NCI-H2081 (cell line): ENCODE measurements at regions not wholly inside any gene's neighbourhood (a gene's known extent, or its start where the extent isn't known, plus 50 kb on each side); places are given as distances from the start of the nearest gene placed in this dataset.
"Not testable (repeated sequence)": the region's sequence is repeated elsewhere in the genome, so short reads cannot be mapped to it uniquely, and the experiment has no call there.

Experiments used
- DNase-seq, 2 experiments: peaks; one replicate each; lab custom pipeline; 2025; lab: John Stamatoyannopoulos, UW

DNA sequence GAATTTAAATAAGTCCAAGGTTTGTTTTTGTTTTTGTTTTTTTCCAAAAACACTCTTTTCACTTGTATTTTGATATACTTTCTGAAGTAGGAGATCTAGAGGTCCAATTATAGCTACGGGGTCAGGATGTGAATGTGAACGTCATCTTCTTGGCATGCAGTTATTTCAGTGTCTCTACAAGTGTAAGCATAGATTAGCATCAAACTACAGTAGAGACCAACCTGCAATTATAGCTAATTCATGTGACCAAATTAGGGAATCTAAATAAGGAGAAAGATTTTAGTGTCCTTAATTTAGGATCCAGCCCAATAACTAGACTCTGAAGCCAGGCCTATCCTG is 107.3 kb upstream of the PALMD start:
- DNase-seq = no peak

DNA sequence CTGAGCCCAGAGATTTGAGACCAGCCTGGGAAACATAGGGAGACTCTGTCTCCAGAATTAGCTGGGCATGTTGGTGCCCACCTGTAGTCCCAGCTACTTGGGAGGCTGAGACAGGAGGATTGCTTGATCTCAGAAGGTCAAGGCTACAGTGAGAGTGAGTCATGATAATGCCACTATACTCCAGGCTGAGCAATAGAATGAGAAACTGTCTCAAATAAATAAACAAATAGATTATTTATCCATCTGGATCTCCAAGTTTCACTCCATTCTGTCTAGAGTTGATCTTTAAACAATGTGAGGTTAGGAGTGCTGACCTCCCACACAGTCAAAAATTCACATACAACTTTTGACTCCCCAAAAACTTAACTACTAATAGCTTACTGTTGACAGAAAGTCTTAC is 106.8 kb upstream of the PALMD start:
- DNase-seq = no peak

DNA sequence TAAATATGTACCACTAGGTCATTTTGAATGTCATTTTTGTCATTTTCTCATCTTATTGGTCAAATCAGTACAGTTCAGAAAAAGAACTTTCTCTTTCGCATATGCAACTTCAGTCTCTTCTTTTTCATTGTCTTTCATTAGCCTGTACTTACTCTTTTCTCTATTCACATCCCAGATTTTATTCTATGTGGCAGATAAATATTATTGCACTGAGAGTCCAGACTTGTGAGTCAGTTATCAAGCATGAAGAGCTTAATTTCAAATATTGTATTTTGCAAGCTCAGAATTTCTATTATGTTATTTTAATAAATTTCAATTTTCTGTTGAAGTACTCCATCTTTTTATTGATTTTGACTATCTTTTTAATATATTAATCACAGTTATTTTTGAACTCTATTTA is 105.2 kb upstream of the PALMD start:
- no peak for DNase-seq

DNA sequence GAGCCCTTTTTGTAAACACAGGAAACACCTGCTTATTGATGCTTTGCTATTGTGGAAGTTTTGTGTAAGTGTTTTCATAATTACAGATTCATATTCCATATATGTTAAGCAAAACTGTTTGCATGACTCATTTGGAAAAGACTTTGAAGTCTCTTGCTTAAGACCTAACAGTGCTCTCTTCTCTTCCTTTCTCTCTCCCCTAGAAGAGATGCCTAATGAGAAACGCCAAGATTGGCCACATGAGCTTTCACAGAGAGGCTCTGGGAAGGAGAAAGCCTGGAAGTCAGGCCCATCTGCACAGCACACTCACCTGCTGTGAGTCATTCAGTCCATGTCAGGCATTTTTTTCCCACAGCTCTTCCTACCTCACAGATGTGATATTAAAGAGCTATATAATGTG is 101.6 kb upstream of the PALMD start:
- no peak for DNase-seq

DNA sequence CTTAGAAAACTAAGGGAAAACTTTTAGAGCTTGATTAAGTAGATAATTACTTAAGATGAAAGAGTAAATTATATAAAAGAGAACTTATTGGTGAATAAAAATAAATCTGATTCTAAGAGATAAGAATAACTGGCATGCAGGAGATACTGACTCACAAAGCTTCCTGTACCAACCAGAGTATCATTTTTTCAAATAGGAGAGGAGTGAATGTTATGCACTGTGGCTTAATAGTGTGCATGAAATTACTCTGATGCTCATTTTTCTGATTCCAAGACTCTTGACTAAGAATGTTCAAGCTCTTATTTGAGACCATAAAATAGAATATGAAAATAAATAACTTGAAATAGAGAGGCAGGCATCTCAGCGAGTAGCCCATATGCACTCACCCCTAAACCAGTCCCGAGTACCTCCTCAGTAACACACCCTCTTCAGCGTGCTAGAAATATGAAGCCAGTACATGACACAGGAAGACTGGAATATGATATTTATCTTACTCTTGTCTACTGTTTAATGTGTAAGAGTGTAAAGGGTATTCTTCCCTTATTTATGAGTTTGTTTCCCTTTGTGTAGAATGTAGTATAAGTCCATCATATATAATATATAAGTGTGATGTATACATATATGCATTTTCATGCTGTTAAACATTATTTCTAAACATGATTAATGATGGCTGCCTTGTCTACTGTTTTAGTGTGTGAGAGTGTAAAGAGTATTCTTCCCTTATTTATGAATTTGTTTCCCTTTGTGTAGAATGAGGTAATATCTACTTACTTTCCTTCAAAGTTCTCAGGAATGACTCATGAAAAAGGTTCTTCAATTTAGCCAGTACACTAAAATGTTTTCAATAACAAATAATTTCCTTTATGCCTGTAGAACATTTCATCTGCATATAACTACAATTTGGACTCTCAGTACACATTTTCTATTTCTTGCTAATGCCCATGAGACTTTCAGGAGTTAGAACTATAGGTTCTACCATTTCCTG is 99.2 kb upstream of the PALMD start:
- no peak for DNase-seq

DNA sequence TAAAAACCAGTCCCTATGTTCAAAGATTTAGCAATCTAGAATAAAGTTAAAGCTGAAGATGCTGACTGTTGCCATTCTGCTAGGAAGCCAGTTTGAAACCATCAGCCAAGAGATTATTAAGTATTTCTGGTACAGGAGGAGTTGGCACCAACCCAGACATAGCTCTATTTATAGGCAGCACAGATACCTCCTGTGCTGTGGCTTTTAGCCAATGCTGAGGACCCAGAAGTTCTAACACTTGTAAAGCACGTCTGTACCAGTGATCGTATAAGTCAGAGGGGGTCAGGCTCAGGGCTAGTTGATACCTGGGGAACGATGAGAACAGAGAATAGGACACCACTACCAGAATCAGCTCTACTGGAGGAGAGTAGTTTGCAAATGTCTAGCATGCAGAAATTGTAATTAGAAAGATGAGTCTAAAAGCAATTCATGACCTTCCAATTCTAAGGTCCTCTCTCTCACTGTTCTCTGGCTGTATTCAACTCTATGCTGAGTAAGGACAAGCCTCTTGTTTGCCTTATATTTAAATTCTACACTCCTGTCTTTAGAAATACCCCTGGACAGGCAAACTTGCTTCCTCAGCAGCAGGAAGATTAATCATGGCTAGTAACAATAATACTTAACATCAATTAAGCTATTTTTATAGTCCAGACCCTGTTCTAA is 96.8 kb upstream of the PALMD start:
- DNase-seq = peak in 1 of 2 experiments; percentile 1

DNA sequence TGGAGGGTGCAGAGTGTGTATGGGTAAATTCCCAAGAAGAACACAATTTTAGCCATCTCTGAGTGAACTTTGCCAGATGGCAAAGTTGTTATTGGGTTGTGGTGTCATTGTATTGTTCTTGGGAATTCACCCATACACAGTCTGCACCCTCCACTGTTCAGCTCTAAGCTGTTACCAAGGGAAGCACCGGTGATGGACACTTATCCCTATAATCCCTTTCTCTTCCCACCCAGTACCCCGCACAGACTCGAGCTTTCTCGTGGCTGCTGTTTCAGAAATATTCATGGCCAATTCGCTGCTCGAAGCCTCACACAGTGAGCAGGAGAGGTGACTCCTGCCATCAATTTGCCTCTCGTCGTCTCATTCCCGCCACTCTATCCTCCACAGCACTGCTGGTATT is 95.7 kb upstream of the PALMD start:
- DNase-seq = no peak

DNA sequence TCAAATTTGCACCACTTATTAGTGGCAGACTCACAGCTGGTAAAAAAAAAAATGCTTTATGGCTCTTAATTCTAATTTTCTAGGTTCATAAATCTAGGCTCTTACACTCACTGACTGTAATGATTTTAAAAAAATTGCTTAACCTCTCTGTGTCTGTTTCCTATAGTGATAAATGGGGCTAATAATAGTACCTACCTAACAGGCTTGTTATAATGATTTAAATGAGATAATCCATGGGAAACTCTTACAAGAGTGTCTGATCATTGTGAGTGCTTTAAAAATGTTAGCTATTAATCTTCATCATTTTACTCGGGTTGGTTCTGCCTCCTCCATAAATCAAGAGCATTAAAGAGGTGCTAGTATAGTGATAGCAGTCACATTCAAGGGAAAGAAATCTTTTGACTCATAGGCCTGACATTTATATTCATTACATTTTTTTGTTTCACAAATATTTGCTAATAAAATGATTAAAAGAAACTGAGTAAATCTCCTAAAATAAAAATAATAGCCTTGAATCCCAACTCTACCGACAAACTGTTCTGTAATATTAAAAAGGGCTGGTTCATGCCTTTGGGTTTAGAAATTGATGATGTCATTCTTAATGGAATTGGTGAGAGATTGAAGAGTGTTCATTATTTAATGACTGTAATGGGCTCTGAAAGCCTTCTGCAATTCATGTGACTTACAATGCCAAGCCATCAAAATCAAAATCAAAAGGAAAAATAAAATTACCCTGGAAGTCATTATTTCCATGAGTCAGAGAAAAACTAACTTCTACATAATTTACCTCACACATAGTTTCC is 93.9 kb upstream of the PALMD start:
- DNase-seq = no peak

DNA sequence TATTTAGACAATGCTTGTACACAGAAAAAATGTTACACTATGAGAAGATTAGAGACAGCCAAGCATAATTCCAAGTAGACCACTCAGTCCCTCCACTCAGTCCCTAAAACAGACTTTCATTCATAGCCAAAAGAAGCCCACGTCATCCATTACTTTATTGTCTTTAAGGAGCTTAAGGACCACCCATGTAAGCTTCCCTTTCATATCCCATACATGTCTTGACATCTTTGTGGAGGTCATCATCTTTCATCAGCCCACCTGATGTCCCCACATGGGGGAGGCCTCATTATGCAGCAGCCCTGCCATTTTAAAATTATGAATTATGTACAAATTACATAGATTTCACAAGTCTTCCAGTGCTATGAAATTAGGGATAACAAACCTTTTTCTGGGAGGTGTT is 92.6 kb upstream of the PALMD start:
- DNase-seq = no peak

DNA sequence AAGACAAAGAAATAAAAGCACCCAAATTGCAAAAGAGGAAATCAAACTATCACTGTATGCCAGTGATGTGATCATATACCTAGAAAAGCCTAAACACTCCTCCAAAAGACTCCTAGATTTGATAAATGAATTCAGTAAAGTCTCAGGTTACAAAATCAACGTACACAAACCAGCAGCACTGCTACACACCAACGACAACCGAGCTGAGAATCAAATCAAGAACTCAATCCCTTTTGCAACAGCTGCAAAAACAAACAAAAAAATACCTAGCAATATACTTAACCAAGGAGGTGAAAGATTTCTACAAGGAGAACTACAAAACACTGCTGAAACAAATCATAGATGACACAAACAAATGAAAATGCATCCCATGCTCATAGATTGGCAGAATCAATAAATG is 92.1 kb upstream of the PALMD start:
- not testable (repeated sequence) for DNase-seq

DNA sequence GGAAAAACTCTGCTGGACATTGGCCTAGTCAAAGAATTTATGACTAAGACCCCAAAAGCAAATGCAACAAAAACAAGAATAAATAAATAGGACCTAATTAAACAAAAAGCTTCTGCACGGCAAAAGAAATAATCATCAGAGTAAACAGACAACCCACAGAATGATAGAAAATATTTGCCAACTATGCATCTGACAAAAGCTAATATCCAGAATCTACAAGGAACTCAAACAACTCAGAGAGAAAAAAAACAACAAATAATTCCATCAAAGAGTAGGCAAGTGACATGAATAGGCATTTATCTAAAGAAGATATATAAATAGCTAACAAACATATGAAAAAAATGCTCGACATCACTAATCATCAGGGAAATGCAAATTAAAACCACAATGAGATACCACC is 91.2 kb upstream of the PALMD start:
- DNase-seq = no peak

DNA sequence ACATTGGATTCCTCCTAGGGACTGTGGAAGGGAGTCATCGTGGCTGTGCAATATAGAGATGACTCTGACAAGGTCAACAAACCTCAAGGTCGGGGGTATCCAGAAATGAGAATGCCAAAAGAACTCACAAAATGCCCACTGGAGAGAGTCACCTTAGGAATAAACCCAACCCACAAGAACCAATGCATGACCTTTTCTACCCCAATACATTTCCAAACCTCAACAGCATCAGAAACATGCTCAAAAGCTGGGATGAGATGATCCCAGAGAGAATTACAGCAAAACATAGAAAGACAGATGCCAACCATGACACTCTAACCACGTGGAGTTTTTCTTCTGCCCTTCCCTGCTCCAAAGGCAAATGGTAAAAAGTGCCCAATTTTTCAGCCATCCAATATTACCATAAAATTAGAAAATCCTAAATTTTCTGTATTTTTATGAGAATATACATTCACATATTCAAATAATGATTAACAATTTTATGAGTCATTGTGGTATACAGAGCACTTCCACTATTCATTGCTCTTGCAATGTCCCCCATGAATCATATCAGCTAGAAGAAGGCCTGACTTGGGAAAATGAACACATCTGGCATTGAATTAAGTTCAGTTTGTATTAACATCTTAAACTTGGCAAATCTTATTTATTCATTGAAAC is 88.2 kb upstream of the PALMD start:
- no peak for DNase-seq

DNA sequence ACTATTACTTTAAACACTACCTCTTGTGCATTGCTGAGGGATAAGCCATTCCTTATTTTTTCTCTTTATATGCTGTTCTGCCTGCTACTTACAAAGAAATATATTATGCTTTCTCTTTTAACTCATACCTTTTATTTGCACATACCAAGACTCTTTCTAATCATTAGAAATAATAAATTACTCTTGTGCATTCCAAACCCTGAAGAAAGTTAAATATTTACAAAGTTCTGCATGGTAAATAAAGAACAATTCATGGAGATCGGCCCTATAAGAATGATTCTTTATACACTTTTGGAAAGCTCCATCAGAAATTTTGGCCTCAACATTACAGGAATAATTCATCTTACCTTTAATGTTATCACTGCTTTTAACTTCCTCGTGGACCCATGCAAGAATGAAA is 86.7 kb upstream of the PALMD start:
- no peak for DNase-seq

DNA sequence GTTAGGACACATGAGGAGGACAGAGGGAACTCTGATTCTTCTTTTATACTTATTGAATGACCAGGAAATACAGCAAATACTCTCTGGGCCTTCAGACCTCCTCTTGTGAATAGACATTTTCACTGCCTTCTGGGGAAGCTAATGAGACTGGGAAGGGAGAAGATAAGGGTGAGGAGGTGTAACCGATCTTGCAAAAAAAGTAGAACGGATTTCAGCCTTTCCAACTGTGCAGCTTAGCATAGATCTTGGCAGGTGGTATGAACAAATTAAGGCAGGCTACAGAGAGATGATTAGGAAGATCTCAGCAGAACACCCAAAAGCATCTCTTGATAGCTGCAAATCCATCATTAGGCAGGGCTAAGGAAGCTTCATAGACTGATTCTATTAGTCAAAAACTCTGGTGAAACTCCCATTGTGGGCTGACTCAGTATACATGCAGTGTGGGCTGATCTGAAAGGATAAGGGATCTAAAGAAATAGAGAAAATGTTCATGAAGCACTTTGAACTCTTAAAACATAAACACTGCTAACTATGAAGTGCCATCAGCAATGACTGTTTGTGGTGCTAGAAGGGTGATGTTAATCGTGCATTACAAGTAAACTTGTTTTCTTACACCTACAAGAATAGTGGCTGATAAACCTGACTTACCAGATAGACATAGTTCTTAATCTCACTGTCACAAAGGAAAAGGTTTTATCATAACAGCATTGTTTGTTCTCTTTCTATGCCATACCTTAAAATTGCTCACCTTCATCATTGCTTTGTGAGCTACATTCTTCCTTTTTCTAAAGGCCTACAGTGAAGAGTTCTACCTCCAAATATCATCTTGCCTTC is 85.5 kb upstream of the PALMD start:
- DNase-seq = no peak

DNA sequence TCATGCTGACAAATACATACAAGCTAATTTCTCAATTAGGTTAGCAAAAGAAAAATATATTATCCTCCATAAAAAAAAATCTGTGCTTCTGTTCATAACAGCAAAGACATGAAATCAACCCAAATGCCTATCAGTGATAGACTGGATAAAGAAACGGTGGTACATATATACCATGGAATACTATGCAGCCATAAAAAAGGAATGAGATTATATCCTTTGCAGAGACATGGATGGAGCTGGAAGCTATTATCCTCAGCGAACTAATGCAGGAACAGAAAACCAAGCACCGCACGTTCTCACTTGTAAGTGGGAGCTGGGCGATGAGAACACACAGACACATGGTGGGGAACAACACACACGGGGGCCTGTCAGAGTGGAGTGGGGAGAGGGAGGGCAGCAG is 84.0 kb upstream of the PALMD start:
- no peak for DNase-seq

DNA sequence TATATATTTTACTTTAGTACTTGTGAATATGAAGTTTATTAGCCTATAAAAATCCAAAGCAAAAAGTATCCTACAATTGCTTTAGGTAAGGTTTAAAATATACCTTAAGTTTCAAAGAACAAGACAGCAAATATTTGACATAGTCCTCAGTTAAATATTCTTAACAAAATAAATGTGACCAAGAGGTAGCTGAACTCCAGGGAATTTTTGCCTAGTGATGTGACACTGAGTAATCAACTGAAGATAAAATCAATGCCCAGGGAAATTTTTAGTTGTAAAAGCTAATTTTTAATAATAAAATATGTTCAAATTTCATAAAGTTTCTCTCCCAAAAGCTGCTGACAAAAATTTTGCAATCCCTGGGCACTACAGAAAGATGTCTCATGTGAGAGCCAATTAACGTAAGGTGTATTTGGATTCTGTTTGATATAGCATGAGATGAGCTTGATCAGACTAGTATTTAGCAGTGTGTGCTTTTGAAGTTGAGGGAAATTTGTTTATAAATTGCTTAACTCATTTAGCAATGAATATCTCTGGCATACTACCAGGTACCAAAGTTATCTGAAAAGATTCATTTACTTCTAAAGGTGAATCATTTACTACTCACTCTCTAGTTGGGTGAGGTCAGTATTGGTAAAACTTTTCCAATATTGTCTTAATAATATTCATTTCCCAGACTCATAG is 80.2 kb upstream of the PALMD start:
- no peak for DNase-seq

DNA sequence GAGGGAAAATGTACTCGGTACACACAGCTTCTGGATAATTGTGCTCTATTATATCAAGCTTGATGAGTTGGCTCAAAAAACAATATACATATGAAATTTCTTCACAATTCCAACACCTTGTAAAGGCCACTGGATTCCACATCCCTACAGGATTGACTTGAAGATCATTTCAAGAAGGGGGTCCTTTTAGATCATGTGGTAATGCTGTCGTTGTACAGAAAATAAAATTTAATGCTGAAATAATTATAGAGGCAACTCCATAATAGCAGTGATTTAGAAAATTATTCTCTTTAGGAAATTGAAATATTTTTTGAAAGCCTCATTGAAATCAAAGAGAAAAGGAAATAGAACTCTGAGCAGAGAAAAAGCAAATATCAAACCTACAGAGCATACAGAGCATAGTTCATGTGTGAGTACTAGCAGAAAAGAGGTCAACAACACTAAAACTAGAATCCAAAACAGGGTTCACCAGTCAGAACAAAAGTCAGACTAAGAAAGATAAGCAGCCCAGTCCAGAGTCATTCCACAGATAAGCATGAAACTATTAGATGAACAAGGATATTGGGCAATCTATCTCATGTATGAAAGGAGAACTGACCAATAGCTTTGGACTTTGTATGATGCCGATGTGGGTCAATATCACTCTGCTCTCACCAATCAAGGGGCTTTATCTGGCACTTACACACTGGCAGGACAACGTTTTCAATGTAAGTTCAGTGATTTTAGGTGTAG is 79.5 kb upstream of the PALMD start:
- DNase-seq = no peak

DNA sequence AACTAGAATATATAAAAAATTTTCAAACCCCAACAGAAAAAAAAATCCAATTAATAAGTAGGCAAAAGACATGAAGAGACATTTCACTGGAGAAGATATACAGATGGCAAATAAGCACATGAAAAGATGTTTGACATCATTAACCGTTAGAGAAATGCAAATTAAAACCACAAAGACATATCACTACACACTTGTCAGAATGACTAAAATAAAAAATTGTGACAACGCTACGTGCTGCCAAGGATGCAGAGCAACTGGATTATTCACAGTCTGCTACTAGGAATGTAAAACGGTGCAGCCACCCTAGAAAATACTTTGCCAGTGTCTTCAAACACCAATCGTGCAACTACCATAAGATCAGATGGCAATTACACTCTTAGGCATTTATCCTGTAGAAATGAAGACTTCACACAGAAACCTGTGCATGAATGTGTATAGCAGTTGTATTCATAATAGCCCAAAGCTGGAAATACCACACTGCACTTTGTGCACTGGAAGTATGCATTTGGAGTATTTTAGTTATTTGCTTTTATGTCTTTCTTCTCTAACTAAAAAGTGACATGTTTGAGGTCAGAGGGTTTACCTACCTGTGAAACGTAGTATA is 75.3 kb upstream of the PALMD start:
- DNase-seq = no peak

DNA sequence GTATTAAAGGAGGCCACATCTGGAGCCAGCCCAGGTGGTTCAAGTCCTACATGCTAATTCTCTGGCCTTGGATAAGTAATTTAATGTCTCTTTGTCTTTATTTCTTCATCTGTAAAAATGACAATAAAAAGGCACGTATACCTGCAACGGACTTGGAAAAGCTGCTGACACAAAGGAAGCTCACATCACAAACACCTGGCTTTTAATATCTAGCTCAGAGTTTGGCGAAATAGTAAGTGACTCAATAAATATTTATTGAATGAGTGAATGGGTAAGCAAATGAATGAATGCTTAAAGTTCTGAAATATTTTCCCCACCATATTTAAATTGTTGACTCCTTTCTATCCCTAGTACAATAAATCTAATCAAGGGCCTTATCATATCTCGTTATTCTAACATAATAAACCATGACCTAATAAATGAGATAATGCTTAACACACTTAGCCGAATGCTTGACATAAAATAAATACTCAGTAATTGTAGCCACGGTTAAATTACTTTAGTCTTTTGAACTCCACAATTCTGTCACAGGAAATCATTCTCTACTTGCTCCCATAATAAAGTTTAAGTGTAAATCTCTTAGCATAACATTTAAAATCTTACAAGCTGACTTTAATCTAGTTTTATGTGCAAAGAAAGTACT is 74.7 kb upstream of the PALMD start:
- no peak for DNase-seq
